Stomach (tissue), 8 donors: ENCODE measurements at regions not wholly inside any gene's neighbourhood (a gene's known extent, or its start where the extent isn't known, plus 50 kb on each side); places are given as distances from the start of the nearest gene placed in this dataset.
"Not testable (repeated sequence)": the region's sequence is repeated elsewhere in the genome, so short reads cannot be mapped to it uniquely, and the experiment has no call there.

Source experiments
- DNase-seq, 2 donors: peaks; one replicate each; pipeline versions ENCODE4 v3.0.0 to v3.0.0-alpha.2; 2013 to 2019
- H3K27ac ChIP-seq, 5 donors: fragments of 200-600 bp in 4 of 5; sonication (generic) in 4 of 5; one replicate each; pipeline ENCODE4 v1.5.1; 2013 to 2019; ENCODE audit warnings: mild to moderate bottlenecking in 1 of 5, moderate library complexity in 1 of 5
- H3K27me3 ChIP-seq, 3 donors: fragments of 200-600 bp; sonication (generic); one replicate each; pipeline ENCODE4 v1.5.1; 2017 to 2019; ENCODE audit warnings: mixed run types in 1 of 3
- H3K36me3 ChIP-seq, 4 donors: fragments of 200-600 bp; sonication (generic); 1 replicate in 3 of 4; 2 replicates in 1 of 4; pipeline ENCODE4 v1.5.1; 2016 to 2019
- H3K4me1 ChIP-seq, 4 donors: fragments of 200-600 bp; sonication (generic); one replicate each; pipeline ENCODE4 v1.5.1; 2016 to 2019
- H3K4me3 ChIP-seq, 4 donors: fragments of 200-600 bp; sonication (generic) in 3 of 4; one replicate each; pipeline ENCODE4 v1.5.1; 2016 to 2019; ENCODE audit warnings: mild to moderate bottlenecking in 1 of 4
- H3K9me3 ChIP-seq, 4 donors: fragments of 200-600 bp; sonication (generic); one replicate each; pipeline ENCODE4 v1.5.1; 2016 to 2019
- EP300 ChIP-seq: sonication (generic); formaldehyde crosslinking; IDR thresholded peaks from one replicate; pipeline ENCODE4 v1.6.1; 2017; ENCODE audit warnings: antibody characterized with exemption
- POLR2A ChIP-seq, 4 donors: fragments of 450-650 bp; IDR thresholded peaks; one replicate each; pipeline ENCODE4 v1.6.1; 2016; ENCODE audit warnings: antibody characterized with exemption in 4 of 4, control low read depth in 2 of 4, mild to moderate bottlenecking in 1 of 4, moderate library complexity in 1 of 4
- POLR2AphosphoS5 ChIP-seq, 3 donors: sonication (generic); formaldehyde crosslinking; IDR thresholded peaks; one replicate each; pipeline ENCODE4 v1.6.1; 2016; ENCODE audit warnings: antibody characterized with exemption in 3 of 3
- WGBS, 5 donors: extraction: QIAGEN DNeasy Blood & Tissue Kit in 3 of 5; methylation state at CpG; one replicate each; pipeline versions ENCODE4 v1.1.5 to v1.1.7; 2013 to 2018; 5-methylcytosine and 5-hydroxymethylcytosine counted together
- intact Hi-C: fragments of 100-400 bp; cut with DNase I; formaldehyde crosslinking; loops from one replicate; pipeline ENCODE4 v1.15.1; 2023; ENCODE audit warnings: low total_unique reads
- TF ChIP-seq, protein P1 (sequence below), 7 experiments: fragments of 450-650 bp in 4 of 7; fragments of 200-600 bp in 3 of 7; sonication (generic) in 3 of 7; IDR thresholded peaks; one replicate each; pipeline ENCODE4 v1.5.1; 2016 to 2019; ENCODE audit warnings: antibody characterized with exemption in 7 of 7, control low read depth in 2 of 7, mild to moderate bottlenecking in 1 of 7
- donor health status: healthy with polysubstance abuse.
- donor health status: Bipolar disorder and iron deficiency.
- donor health status: healthy.

DNA sequence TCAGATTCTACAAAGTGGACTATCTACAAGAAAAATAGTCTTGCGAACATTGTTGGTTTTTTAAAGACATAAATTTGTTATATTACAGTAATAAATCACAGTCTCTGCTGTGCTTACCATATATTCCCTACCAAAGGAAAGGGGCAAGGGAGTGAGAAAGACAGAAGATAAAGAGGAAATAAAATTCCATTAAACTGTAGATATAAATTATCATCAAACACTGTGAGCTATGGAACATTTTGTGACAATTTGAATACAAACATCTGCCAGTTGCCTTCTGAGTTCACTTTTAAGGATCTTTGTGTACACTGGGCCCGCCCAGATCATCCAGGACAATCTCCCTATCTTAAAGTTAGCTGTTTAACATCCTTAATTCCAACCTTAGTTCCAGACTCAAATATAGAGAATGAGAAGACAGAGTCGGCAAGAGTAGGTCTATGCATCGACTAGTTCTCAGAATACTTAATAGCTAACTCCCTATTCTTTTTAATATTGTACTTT lies 122.8 kb downstream of the NUFIP1 start:
- H3K27ac ChIP-seq = no peak overlapping the region
- H3K4me1 ChIP-seq = peaks cover 0 to 22% (median 6%) of the 10 kb centered on the region in 4 donors
- no peak for DNase-seq
- TF ChIP-seq POLR2AphosphoS5 (IDR thresholded peaks at IDR 0.05) (no peak), POLR2A (IDR thresholded peaks at IDR 0.05) (no peak), EP300 (no peak)
- TF ChIP-seq, protein P1, sequence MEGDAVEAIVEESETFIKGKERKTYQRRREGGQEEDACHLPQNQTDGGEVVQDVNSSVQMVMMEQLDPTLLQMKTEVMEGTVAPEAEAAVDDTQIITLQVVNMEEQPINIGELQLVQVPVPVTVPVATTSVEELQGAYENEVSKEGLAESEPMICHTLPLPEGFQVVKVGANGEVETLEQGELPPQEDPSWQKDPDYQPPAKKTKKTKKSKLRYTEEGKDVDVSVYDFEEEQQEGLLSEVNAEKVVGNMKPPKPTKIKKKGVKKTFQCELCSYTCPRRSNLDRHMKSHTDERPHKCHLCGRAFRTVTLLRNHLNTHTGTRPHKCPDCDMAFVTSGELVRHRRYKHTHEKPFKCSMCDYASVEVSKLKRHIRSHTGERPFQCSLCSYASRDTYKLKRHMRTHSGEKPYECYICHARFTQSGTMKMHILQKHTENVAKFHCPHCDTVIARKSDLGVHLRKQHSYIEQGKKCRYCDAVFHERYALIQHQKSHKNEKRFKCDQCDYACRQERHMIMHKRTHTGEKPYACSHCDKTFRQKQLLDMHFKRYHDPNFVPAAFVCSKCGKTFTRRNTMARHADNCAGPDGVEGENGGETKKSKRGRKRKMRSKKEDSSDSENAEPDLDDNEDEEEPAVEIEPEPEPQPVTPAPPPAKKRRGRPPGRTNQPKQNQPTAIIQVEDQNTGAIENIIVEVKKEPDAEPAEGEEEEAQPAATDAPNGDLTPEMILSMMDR (IDR thresholded peaks at IDR 0.05) = no peak
- H3K4me3 ChIP-seq = no peak overlapping the region
- no peaks in the 10 kb centered on the region for H3K9me3 ChIP-seq
- intact Hi-C loops = no loop called here
- no peaks in the 10 kb centered on the region for H3K36me3 ChIP-seq
- WGBS, 5 donors = 87 to 94% (median 93%) methylated on average over 4 of the region's 4 CpGs
- H3K27me3 ChIP-seq = no peaks in the 10 kb centered on the region

DNA sequence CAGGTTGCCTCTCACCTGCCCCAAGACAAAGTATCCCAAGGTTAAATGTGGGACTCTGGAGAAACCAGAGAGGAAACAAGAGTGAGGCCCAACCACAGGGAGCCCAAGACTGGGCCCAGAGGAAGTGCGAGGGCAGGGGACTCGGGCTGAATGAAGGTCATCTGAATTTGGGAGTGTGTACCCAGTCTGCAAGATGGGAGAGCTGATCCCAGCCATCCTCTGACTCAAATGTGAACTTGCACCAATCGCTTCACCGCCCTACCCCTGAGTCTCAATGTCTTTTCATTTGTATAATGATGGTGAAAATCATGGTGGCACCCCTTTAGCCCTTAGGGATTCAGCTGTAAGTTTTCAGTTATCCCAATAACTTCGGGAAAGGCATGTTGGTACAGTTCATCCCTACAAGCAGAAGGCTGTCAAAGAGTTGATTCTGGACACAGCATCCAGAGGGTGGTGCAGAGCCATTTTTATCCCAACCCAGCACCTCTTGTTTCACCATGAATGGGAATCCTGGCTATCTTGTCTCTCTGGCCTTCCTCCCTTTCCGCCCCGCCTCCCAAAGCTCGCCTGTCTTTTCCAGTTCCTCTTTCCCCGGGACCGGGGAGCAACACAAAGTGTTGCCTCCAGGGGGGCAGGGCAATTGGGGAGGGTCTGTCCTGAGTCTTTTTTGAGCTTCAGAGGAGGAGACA lies 123.4 kb downstream of the NUFIP1 start:
- Histone ChIP-seq H3K36me3 (no peaks in the 10 kb centered on the region), H3K9me3 (no peaks in the 10 kb centered on the region), H3K27ac (no peak overlapping the region), H3K4me1 (peaks cover 0 to 17% (median 4%) of the 10 kb centered on the region in 4 donors), H3K4me3 (no peak overlapping the region), H3K27me3 (no peaks in the 10 kb centered on the region)
- DNase-seq = no peak
- no peak for TF ChIP-seq EP300
- TF ChIP-seq, protein P1 (IDR thresholded peaks at IDR 0.05) = no peak
- TF ChIP-seq POLR2A (IDR thresholded peaks at IDR 0.05) = no peak
- TF ChIP-seq POLR2AphosphoS5 (IDR thresholded peaks at IDR 0.05) = no peak
- intact Hi-C loops = no loop called here
- 83 to 91% (median 88%) methylated on average over 10 of the region's 10 CpGs for WGBS, 5 donors

DNA sequence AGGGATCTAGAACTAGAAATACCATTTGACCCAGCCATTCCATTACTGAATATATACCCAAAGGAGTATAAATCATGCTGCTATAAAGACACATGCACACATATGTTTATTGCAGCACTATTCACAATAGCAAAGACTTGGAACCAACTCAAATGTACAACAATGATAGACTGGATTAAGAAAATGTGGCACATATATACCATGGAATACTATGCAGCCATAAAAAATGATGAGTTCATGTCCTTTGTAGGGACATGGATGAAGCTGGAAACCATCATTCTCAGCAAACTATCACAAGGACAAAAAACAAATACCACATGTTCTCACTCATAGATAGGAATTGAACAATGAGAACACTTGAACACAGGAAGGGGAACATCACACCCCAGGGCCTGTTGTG lies 125.6 kb downstream of the NUFIP1 start:
- not testable (repeated sequence) for H3K4me1 ChIP-seq

DNA sequence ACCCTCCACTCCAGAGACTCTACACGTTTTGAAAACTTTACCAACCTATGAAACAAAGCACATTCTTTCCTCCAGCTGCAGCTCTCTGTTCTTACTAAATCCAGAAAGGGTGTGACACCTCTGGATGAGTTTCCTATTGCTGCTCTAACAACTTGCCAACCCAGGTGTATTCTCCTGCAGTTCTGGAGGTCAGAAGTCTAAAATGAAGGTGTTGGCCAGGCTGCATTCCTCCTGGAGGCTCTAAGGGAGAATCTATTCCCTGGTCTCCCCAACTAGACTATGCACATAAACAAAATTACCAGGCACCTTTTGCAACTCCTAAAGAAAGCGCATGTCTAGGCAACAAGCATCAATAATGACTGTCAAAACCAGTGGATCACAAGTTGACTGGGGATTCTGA lies 128.8 kb downstream of the NUFIP1 start:
- H3K9me3 ChIP-seq = no peaks in the 10 kb centered on the region
- H3K27me3 ChIP-seq = no peaks in the 10 kb centered on the region
- no peak overlapping the region for H3K4me3 ChIP-seq
- WGBS, 5 donors = 58 to 82% (median 64%) methylated on average over 2 of the region's 2 CpGs
- peak overlapping the region in 1 of 5 donors; percentile 10 for H3K27ac ChIP-seq
- DNase-seq = no peak
- TF ChIP-seq POLR2A (IDR thresholded peaks at IDR 0.05) = no peak
- TF ChIP-seq POLR2AphosphoS5 (IDR thresholded peaks at IDR 0.05) = no peak
- TF ChIP-seq, protein P1 (IDR thresholded peaks at IDR 0.05) = no peak
- no peak for TF ChIP-seq EP300
- H3K4me1 ChIP-seq = peaks cover 0 to 7% (median under 1%) of the 10 kb centered on the region in 4 donors
- intact Hi-C loops = no loop called here
- no peaks in the 10 kb centered on the region for H3K36me3 ChIP-seq

More for the DNA sequence above, 125.6 kb downstream of the NUFIP1 start:
- DNase-seq, H3K9me3 ChIP-seq, intact Hi-C loops, H3K36me3 ChIP-seq, H3K27ac ChIP-seq, H3K4me3 ChIP-seq, H3K27me3 ChIP-seq: not testable (repeated sequence)

DNA sequence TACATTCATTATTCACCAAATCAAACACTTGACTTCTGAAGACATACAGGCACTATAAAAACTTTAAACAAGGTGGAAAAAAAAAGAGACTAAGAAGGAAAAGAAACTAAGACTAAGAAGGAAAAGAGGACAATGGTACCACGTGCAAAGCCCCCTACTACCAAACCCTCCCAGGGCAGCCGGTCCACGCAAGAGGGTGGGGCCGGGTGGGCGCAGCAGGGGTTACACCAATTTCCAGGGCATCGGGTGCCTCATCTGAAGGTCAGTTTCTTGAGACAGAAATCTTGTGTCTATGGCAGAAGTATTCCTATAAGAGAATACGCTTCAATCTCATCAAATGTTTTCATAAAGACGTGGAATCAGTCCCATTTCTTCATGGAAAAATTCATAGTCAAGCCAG lies 131.5 kb downstream of the NUFIP1 start:
- H3K4me3 ChIP-seq = no peak overlapping the region
- TF ChIP-seq EP300 (no peak), POLR2AphosphoS5 (IDR thresholded peaks at IDR 0.05) (no peak), POLR2A (IDR thresholded peaks at IDR 0.05) (no peak)
- TF ChIP-seq, protein P1 (IDR thresholded peaks at IDR 0.05) = no peak
- WGBS, 5 donors = 87 to 93% (median 91%) methylated on average over 8 of the region's 8 CpGs

More for the DNA sequence above, 131.5 kb downstream of the NUFIP1 start:
- peak overlapping the region in 1 of 5 donors; percentile 14 for H3K27ac ChIP-seq
- DNase-seq = no peak
- intact Hi-C loops = no loop called here
- no peaks in the 10 kb centered on the region for H3K36me3 ChIP-seq
- H3K27me3 ChIP-seq = no peaks in the 10 kb centered on the region
- H3K4me1 ChIP-seq = peaks cover 10 to 35% (median 26%) of the 10 kb centered on the region in 4 donors
- H3K9me3 ChIP-seq = no peaks in the 10 kb centered on the region
